Panc1 (cell line): ENCODE measurements at regions not wholly inside any gene's neighbourhood (a gene's known extent, or its start where the extent isn't known, plus 50 kb on each side); places are given as distances from the start of the nearest gene placed in this dataset.

Experiments
- CTCF ChIP-seq: fragments of 450-650 bp; IDR thresholded peaks from 2 replicates; pipeline ENCODE4 v1.5.1; 2017; ENCODE audit warnings: mild to moderate bottlenecking
- TF ChIP-seq, protein P1 (sequence below), 2 experiments: IDR thresholded peaks; 2 replicates each; pipeline ENCODE4 v1.6.1; 2011 to 2012; ENCODE audit warnings: low read depth in 2 of 2, control low read depth in 1 of 2, low read length in 1 of 2, mild to moderate bottlenecking in 1 of 2, moderate library complexity in 1 of 2; ENCODE audit not compliant: insufficient read depth in 1 of 2

DNA sequence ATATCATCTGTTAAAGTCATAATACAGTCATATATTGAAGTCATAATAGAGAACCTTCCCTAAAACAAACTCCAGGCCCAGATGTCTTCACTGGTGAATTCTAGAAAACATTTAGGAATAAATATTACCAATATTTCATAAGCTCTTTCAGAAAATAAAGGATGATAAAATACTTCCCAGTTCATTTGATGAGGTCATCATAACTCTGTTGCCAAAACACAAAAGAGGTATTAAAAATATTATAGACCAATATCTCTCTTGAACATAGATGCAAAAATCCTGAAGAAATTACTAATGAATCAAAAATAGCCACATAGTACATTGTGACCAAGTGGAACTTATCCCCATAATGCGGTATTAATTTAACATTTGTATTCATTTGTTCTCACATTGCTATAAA, 132.4 kb upstream of the ZP4 start:
- TF ChIP-seq CTCF = no peak
- TF ChIP-seq, protein P1, sequence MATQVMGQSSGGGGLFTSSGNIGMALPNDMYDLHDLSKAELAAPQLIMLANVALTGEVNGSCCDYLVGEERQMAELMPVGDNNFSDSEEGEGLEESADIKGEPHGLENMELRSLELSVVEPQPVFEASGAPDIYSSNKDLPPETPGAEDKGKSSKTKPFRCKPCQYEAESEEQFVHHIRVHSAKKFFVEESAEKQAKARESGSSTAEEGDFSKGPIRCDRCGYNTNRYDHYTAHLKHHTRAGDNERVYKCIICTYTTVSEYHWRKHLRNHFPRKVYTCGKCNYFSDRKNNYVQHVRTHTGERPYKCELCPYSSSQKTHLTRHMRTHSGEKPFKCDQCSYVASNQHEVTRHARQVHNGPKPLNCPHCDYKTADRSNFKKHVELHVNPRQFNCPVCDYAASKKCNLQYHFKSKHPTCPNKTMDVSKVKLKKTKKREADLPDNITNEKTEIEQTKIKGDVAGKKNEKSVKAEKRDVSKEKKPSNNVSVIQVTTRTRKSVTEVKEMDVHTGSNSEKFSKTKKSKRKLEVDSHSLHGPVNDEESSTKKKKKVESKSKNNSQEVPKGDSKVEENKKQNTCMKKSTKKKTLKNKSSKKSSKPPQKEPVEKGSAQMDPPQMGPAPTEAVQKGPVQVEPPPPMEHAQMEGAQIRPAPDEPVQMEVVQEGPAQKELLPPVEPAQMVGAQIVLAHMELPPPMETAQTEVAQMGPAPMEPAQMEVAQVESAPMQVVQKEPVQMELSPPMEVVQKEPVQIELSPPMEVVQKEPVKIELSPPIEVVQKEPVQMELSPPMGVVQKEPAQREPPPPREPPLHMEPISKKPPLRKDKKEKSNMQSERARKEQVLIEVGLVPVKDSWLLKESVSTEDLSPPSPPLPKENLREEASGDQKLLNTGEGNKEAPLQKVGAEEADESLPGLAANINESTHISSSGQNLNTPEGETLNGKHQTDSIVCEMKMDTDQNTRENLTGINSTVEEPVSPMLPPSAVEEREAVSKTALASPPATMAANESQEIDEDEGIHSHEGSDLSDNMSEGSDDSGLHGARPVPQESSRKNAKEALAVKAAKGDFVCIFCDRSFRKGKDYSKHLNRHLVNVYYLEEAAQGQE (IDR thresholded peaks at IDR 0.05; ENCODE audit: insufficient read depth in 1 of 2, low read depth in 2 of 2, low read length in 1 of 2) = no peak
